ENCODE measurements at regions not wholly inside any gene's neighbourhood (a gene's known extent, or its start where the extent isn't known, plus 50 kb on each side); places are given as distances from the start of the nearest gene placed in this dataset.
"Not testable (repeated sequence)": the region's sequence is repeated elsewhere in the genome, so short reads cannot be mapped to it uniquely, and the experiment has no call there.

DNA sequence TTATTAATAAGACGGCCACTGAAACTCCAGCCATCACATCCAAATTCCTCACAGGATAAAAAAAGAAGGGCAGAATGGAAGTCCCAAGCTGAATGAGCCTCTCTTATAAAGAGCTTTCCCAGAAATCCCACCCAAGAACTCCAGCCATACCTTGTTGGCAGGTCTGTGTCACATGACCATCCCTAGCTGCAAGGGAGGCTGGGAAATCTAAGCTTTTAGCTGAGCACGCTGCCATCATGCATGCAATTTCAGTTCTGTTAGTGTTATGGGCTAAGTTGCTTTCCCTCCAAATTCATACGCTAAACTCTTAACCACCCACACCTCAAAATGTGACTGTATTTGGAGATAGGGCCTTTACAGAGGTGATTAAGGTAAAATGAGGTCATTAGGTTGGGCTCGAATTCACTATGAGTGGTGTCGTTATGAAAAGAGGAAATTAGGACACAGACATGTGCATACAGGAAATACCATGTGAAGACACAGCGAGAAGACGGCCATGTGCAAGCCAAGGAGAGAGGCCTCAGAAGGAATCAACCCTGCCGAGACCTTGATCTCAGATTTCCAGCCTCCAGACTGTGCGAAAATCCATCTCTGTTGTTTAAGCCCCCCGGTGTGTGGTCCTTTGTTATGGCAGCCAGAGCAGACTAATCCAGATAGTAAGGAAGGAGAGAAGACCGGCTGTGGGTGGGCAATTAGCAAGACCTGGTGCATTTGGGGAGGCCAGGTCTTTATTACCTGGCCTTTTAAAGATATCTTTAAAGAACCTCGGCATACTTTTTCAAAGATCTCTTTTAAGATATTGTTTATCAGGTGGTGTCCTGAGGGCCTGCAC, 317.6 kb downstream of the BCOR start:
- Mint-ChIP-seq H3K36me3 (ENCODE audit: low read depth) (no peaks in the 10 kb centered on the region), H3K4me1 (ENCODE audit: low read depth) (peaks cover 28% of the 10 kb centered on the region), H3K4me3 (no peak overlapping the region), H3K9me3 (no peaks in the 10 kb centered on the region), H3K27me3 (no peaks in the 10 kb centered on the region), H3K27ac (peak overlapping the region; percentile 61)
- intact Hi-C loops (cut with micrococcal nuclease): no loop called here

- no peaks in the 10 kb centered on the region for H3K36me3 Mint-ChIP-seq (ENCODE audit: low read depth)
- H3K4me3 Mint-ChIP-seq: no peak overlapping the region
- H3K4me1 Mint-ChIP-seq (ENCODE audit: low read depth): peaks cover 22% of the 10 kb centered on the region
These were observed 315.5 kb downstream of the BCOR start for GRCh38 chrX:39782276-39782675.

DNA sequence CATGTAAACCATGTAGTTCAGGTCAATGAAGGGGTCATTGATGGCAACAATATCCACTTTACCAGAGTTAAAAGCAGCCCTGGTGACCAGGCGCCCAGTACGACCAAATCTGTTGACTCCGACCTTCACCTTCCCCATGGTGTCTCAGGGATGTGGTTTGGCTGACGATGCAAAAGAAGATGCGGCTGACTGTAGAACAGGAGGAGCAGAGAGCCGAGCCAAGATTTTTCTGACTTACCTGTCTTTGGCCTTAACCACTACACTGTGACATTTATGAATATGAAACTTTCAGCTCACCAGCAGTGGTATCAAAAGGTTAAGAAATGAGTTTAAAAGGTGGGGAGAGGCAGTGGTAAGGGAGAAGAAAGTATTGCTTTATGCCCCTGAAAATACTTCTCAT, 309.8 kb downstream of the BCOR start:
- intact Hi-C loops (cut with micrococcal nuclease): no loop called here
- no peak overlapping the region for H3K4me3 Mint-ChIP-seq
- H3K36me3 Mint-ChIP-seq (ENCODE audit: low read depth): no peaks in the 10 kb centered on the region
- no peaks in the 10 kb centered on the region for H3K27me3 Mint-ChIP-seq
- H3K27ac Mint-ChIP-seq: no peak overlapping the region
- peaks cover 5% of the 10 kb centered on the region for H3K4me1 Mint-ChIP-seq (ENCODE audit: low read depth)
- H3K9me3 Mint-ChIP-seq: no peaks in the 10 kb centered on the region

More at GRCh38 chrX:39782276-39782675, 315.5 kb downstream of the BCOR start:
- Mint-ChIP-seq H3K9me3 (no peaks in the 10 kb centered on the region), H3K27me3 (no peaks in the 10 kb centered on the region), H3K27ac (no peak overlapping the region)
- intact Hi-C loops (cut with micrococcal nuclease): no loop called here

- Mint-ChIP-seq H3K4me1 (ENCODE audit: low read depth) (peaks cover 5% of the 10 kb centered on the region), H3K9me3 (no peaks in the 10 kb centered on the region), H3K27ac (no peak overlapping the region), H3K36me3 (ENCODE audit: low read depth) (no peaks in the 10 kb centered on the region), H3K27me3 (no peaks in the 10 kb centered on the region), H3K4me3 (no peak overlapping the region)
- intact Hi-C loops (cut with micrococcal nuclease): no loop called here
These were observed 309.2 kb downstream of the BCOR start for GRCh38 chrX:39788521-39788920.

DNA sequence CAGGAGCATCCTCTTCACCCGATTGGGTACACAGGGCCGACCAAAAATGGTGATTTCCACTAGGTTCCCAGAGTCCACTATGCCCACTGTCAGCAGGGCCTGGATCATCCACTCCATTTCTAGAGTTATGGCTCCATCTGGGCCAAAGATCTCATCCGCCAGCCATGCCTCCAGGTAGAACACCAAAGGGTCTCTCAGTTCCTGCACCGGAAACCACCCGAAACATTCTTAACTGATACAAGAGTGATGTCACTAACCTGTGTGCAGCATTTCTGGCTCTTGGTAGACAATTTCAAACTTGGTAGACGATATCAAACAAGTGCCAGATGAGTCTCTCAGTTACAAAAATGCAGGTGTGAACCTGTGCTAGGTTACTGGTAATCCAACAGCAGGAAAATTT, 306.1 kb downstream of the BCOR start:
- no peaks in the 10 kb centered on the region for H3K9me3 Mint-ChIP-seq
- no peak overlapping the region for H3K27ac Mint-ChIP-seq
- H3K4me3 Mint-ChIP-seq: no peak overlapping the region

GRCh38 chrX:39795605-39796004, 302.2 kb downstream of the BCOR start:
- no peaks in the 10 kb centered on the region for H3K27me3 Mint-ChIP-seq
- intact Hi-C loops (cut with micrococcal nuclease): no loop called here
- no peak overlapping the region for H3K4me3 Mint-ChIP-seq
- no peaks in the 10 kb centered on the region for H3K4me1 Mint-ChIP-seq (ENCODE audit: low read depth)
- no peaks in the 10 kb centered on the region for H3K36me3 Mint-ChIP-seq (ENCODE audit: low read depth)
- no peak overlapping the region for H3K27ac Mint-ChIP-seq
- H3K9me3 Mint-ChIP-seq: no peaks in the 10 kb centered on the region

More for the DNA sequence above, 306.1 kb downstream of the BCOR start:
- no peaks in the 10 kb centered on the region for H3K36me3 Mint-ChIP-seq (ENCODE audit: low read depth)
- peaks cover 5% of the 10 kb centered on the region for H3K4me1 Mint-ChIP-seq (ENCODE audit: low read depth)
- H3K27me3 Mint-ChIP-seq: no peaks in the 10 kb centered on the region
- intact Hi-C loops (cut with micrococcal nuclease): no loop called here

GRCh38 chrX:39796856-39797255, 300.9 kb downstream of the BCOR start:
- no peaks in the 10 kb centered on the region for H3K36me3 Mint-ChIP-seq (ENCODE audit: low read depth)
- H3K4me1 Mint-ChIP-seq (ENCODE audit: low read depth): no peaks in the 10 kb centered on the region
- no peaks in the 10 kb centered on the region for H3K27me3 Mint-ChIP-seq
- no peaks in the 10 kb centered on the region for H3K9me3 Mint-ChIP-seq
- H3K27ac Mint-ChIP-seq: no peak overlapping the region
- intact Hi-C loops (cut with micrococcal nuclease): no loop called here
- H3K4me3 Mint-ChIP-seq: no peak overlapping the region

- H3K4me3 Mint-ChIP-seq; H3K27me3 Mint-ChIP-seq; H3K36me3 Mint-ChIP-seq (ENCODE audit: low read depth); H3K9me3 Mint-ChIP-seq; H3K27ac Mint-ChIP-seq; H3K4me1 Mint-ChIP-seq (ENCODE audit: low read depth); intact Hi-C loops (cut with micrococcal nuclease): not testable (repeated sequence)
These were observed 299.3 kb downstream of the BCOR start for GRCh38 chrX:39798488-39798887.

DNA sequence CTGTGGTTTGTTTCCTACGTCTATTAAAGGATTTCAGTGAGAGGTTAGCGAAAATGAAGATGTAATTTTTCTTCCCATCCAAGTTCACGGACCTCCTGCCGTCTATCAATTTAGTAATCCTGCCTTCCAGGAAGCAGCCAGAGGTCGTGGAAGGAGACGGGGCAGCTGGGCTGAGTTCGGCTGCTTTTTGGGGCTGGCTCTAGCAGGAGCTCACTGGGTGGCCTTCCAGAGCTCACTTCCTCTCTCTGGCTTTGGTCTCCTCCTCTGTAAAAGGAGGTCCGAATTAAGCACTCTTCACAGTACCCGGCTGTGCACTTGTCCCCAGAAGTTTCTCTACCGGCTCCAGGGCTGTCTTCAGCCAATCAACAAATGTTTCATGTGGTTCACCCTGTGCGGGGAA, 295.4 kb downstream of the BCOR start:
- Mint-ChIP-seq H3K36me3 (ENCODE audit: low read depth) (no peaks in the 10 kb centered on the region), H3K27ac (no peak overlapping the region), H3K27me3 (peaks cover 4% of the 10 kb centered on the region), H3K4me1 (ENCODE audit: low read depth) (peaks cover 11% of the 10 kb centered on the region), H3K9me3 (no peaks in the 10 kb centered on the region), H3K4me3 (no peak overlapping the region)
- intact Hi-C loops (cut with micrococcal nuclease): no loop called here

GRCh38 chrX:39802908-39803307, 294.9 kb downstream of the BCOR start:
- Mint-ChIP-seq H3K4me3 (no peak overlapping the region), H3K9me3 (no peaks in the 10 kb centered on the region), H3K4me1 (ENCODE audit: low read depth) (peaks cover 11% of the 10 kb centered on the region), H3K36me3 (ENCODE audit: low read depth) (no peaks in the 10 kb centered on the region), H3K27ac (no peak overlapping the region), H3K27me3 (peaks cover 4% of the 10 kb centered on the region)
- intact Hi-C loops (cut with micrococcal nuclease): no loop called here

DNA sequence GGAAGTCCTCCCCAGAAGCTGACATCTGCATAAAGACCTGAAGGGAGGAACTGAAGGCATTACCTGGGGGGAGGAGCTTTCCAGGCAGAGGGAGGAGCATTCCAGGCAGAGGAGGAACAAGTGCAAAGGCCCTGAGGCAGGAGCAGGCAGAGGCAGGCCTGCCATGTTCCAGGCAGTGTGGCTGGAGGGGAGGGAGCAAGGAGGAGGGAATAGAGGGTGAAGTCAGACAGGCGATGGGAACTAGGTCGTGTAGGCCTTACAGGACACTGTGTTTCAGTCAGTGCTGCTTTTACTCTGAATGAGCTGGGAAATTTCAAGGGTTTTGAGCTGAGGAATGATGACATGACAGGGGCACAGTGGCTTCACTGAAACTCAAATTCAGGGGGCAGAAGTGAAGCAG, 292.7 kb downstream of the BCOR start:
- H3K4me1 Mint-ChIP-seq (ENCODE audit: low read depth): peaks cover 28% of the 10 kb centered on the region
- H3K4me3 Mint-ChIP-seq: no peak overlapping the region
- no peaks in the 10 kb centered on the region for H3K9me3 Mint-ChIP-seq
- H3K36me3 Mint-ChIP-seq (ENCODE audit: low read depth): no peaks in the 10 kb centered on the region
- H3K27ac Mint-ChIP-seq: no peak overlapping the region
- intact Hi-C loops (cut with micrococcal nuclease): no loop called here
- peaks cover 4% of the 10 kb centered on the region for H3K27me3 Mint-ChIP-seq

DNA sequence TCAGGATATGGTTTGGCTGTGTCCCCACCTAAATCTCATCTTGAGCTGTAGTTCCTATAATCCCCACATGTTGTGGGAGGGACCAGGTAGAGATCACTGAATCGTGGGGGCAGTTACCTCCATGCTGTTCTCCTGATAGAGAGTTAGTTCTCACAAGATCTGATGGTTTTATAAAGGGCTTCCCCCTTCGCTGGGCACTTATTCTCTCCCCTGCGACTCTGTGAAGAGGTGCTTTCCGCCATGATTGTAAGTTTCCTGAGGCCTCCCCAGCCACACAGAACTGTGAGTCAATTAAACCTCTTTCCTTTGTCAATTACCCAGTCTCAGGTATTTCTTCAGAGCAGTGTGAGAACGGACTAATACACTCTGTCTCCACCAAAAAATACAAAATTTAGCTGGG, 291.9 kb downstream of the BCOR start:
- intact Hi-C loops (cut with micrococcal nuclease): no loop called here
- H3K27me3 Mint-ChIP-seq: peaks cover 7% of the 10 kb centered on the region
- no peak overlapping the region for H3K4me3 Mint-ChIP-seq
- H3K4me1 Mint-ChIP-seq (ENCODE audit: low read depth): peaks cover 28% of the 10 kb centered on the region
- H3K27ac Mint-ChIP-seq: no peak overlapping the region
- H3K36me3 Mint-ChIP-seq (ENCODE audit: low read depth): no peaks in the 10 kb centered on the region
- H3K9me3 Mint-ChIP-seq: no peaks in the 10 kb centered on the region

DNA sequence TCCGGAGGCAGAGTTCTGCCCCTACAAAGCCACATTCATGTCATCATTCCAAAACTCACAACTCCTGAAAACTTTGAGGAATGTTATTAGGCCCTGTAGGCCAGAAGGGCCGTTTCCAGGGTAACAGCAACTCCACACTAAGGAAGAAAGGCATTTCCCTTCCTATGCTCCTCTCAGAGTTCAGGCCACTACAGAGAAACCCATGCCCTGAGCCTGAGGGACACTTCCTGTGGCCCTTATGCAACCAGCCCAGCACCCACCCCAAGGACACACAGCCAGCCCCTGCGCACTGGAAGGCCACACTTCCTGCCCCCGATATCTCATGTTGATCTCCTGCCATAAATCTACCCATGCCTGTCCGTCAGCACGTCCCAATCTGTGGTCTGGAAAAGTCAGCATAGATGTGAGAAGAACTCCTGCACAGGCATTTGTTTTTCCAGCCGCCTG, 289.3 kb downstream of the BCOR start:
- no peaks in the 10 kb centered on the region for H3K9me3 Mint-ChIP-seq
- intact Hi-C loops (cut with micrococcal nuclease): no loop called here
- peaks cover 21% of the 10 kb centered on the region for H3K4me1 Mint-ChIP-seq (ENCODE audit: low read depth)
- peaks cover 9% of the 10 kb centered on the region for H3K27me3 Mint-ChIP-seq
- H3K36me3 Mint-ChIP-seq (ENCODE audit: low read depth): no peaks in the 10 kb centered on the region
- peak overlapping the region; percentile 60 for H3K27ac Mint-ChIP-seq
- no peak overlapping the region for H3K4me3 Mint-ChIP-seq

- Mint-ChIP-seq H3K4me1 (ENCODE audit: low read depth) (peaks cover 21% of the 10 kb centered on the region), H3K9me3 (no peaks in the 10 kb centered on the region), H3K4me3 (no peak overlapping the region), H3K27me3 (peaks cover 9% of the 10 kb centered on the region), H3K36me3 (ENCODE audit: low read depth) (no peaks in the 10 kb centered on the region), H3K27ac (no peak overlapping the region)
- intact Hi-C loops (cut with micrococcal nuclease): no loop called here
These were observed 288.4 kb downstream of the BCOR start for GRCh38 chrX:39809331-39809730.

GRCh38 chrX:39810901-39811300, 286.9 kb downstream of the BCOR start:
- H3K36me3 Mint-ChIP-seq (ENCODE audit: low read depth): no peaks in the 10 kb centered on the region
- intact Hi-C loops (cut with micrococcal nuclease): no loop called here
- peaks cover 22% of the 10 kb centered on the region for H3K4me1 Mint-ChIP-seq (ENCODE audit: low read depth)
- H3K4me3 Mint-ChIP-seq: no peak overlapping the region
- H3K9me3 Mint-ChIP-seq: no peaks in the 10 kb centered on the region
- H3K27me3 Mint-ChIP-seq: peaks cover 5% of the 10 kb centered on the region
- no peak overlapping the region for H3K27ac Mint-ChIP-seq
